Endodermal cell (in vitro differentiated cells): ENCODE measurements at regions not wholly inside any gene's neighbourhood (a gene's known extent, or its start where the extent isn't known, plus 50 kb on each side); places are given as distances from the start of the nearest gene placed in this dataset.

Source experiments
- DNase-seq: peaks from one replicate; pipeline ENCODE4 v3.0.0-alpha.2; 2017
- H3K27ac ChIP-seq: 2 replicates; pipeline ENCODE4 v1.5.1; 2013; ENCODE audit warnings: mild to moderate bottlenecking, low read depth, low read length, moderate library complexity
- H3K27me3 ChIP-seq: 2 replicates; pipeline ENCODE4 v1.6.1; 2013; ENCODE audit warnings: mild to moderate bottlenecking, low read length, moderate library complexity; ENCODE audit not compliant: insufficient read depth, control insufficient read depth, poor library complexity, severe bottlenecking
- H3K36me3 ChIP-seq: 2 replicates; pipeline ENCODE4 v1.7.0; 2013; ENCODE audit warnings: mild to moderate bottlenecking, low read length, moderate library complexity; ENCODE audit not compliant: control insufficient read depth, insufficient read depth
- H3K4me1 ChIP-seq: one replicate; pipeline ENCODE4 v1.7.0; 2013; ENCODE audit warnings: low read length; ENCODE audit not compliant: control insufficient read depth, insufficient read depth
- H3K4me3 ChIP-seq: 2 replicates; pipeline ENCODE4 v1.5.1; 2013; ENCODE audit warnings: mild to moderate bottlenecking, low read length, moderate library complexity
- H3K9ac ChIP-seq: 2 replicates; pipeline ENCODE4 v1.6.1; 2013; ENCODE audit warnings: mild to moderate bottlenecking, low read length, moderate library complexity; ENCODE audit not compliant: poor library complexity, severe bottlenecking; ENCODE audit errors: extremely low read depth
- H3K9me3 ChIP-seq: 2 replicates; pipeline ENCODE4 v1.6.1; 2013; ENCODE audit warnings: mild to moderate bottlenecking, low read length, moderate library complexity; ENCODE audit not compliant: control insufficient read depth
- H3K27ac Mint-ChIP-seq: 2 replicates; pipeline ENCODE4 v1.8.0; 2020; ENCODE audit warnings: mixed read lengths
- H3K27me3 Mint-ChIP-seq: 2 replicates; pipeline ENCODE4 v1.8.0; 2021; ENCODE audit warnings: mild to moderate bottlenecking, mixed read lengths; ENCODE audit not compliant: insufficient read depth
- H3K36me3 Mint-ChIP-seq: 2 replicates; pipeline ENCODE4 v1.8.0; 2020; ENCODE audit warnings: low read depth, mixed read lengths
- H3K4me1 Mint-ChIP-seq: 2 replicates; pipeline ENCODE4 v1.8.0; 2020; ENCODE audit warnings: mixed read lengths
- H3K4me3 Mint-ChIP-seq: 2 replicates; pipeline ENCODE4 v1.8.0; 2020; ENCODE audit warnings: mild to moderate bottlenecking, moderate library complexity, mixed read lengths
- H3K9me3 Mint-ChIP-seq: 2 replicates; pipeline ENCODE4 v1.8.0; 2020; ENCODE audit warnings: mild to moderate bottlenecking, mixed read lengths
- CTCF ChIP-seq: fragments of 200-600 bp; sonication (generic); conservative IDR thresholded peaks from 2 replicates; pipeline ENCODE4 v1.5.0; 2021; ENCODE audit warnings: antibody characterized with exemption, mild to moderate bottlenecking
- WGBS, 2 experiments: methylation state at CpG; one replicate each; pipeline versions ENCODE4 v1.1.5 to v1.1.7; 2013; ENCODE audit warnings: missing lambda C conversion rate in 2 of 2, mixed read lengths in 1 of 2; ENCODE audit not compliant: insufficient coverage in 1 of 2, insufficient read length in 1 of 2; 5-methylcytosine and 5-hydroxymethylcytosine counted together

DNA sequence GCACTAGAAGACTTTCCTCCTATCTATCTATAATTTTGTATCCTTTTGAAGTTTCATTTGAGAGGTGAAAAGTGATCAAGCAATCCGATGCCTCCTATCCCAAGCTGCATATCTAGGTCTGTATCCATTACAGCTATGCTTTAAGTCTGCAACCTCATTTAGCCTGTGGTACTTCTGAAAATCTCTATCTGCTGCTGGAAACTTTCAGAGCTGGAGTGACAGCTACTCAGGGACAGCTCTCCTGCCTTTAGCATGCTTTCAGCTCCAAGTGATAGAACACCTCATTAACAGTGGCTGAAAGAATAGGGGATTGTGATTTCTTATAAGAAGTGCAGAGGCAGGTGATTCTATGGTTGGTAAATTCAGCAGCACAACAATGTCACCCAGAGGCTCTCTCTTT, 1153.5 kb downstream of the AACS start:
- Histone ChIP-seq H3K27me3 (no peaks in the 10 kb centered on the region), H3K4me3 (no peak overlapping the region), H3K9me3 (no peaks in the 10 kb centered on the region), H3K9ac (no peak overlapping the region), H3K4me1 (peaks cover 3% of the 10 kb centered on the region), H3K27ac (no peak overlapping the region), H3K36me3 (no peaks in the 10 kb centered on the region)
- no peak for TF ChIP-seq CTCF
- no peak overlapping the region for H3K27ac Mint-ChIP-seq
- no peaks in the 10 kb centered on the region for H3K36me3 Mint-ChIP-seq
- peaks cover 19% of the 10 kb centered on the region for H3K4me1 Mint-ChIP-seq
- no peak for DNase-seq
- no peak overlapping the region for H3K4me3 Mint-ChIP-seq
- H3K9me3 Mint-ChIP-seq: no peaks in the 10 kb centered on the region
- WGBS, 2 experiments: 93 to 100% methylated on average over 1 of the region's 1 CpG
- H3K27me3 Mint-ChIP-seq: no peaks in the 10 kb centered on the region

DNA sequence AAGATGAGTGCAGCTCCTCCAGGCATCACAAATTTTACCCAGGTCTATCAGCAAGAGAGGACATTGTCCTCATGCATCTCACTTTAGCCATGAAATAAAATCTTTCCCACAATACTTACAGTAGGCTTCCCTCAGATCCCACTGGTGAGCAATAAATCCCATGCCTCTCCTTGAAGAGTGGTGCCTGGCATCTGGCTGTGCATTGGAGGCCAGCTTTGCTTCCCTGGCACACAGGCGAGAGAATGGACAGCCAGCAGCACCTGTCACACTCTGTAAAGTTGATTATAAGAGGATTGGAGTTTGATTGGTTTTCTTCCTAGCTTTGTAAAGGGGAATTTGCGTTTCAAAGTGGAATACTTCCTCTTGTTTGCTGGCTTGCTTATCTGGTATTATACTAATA, 1153.9 kb downstream of the AACS start:
- no peak overlapping the region for H3K9ac ChIP-seq
- Mint-ChIP-seq H3K27me3 (no peaks in the 10 kb centered on the region), H3K4me1 (peaks cover 16% of the 10 kb centered on the region), H3K9me3 (no peaks in the 10 kb centered on the region), H3K27ac (no peak overlapping the region), H3K4me3 (no peak overlapping the region), H3K36me3 (no peaks in the 10 kb centered on the region)
- H3K4me1 ChIP-seq: peaks cover 3% of the 10 kb centered on the region
- no peaks in the 10 kb centered on the region for H3K36me3 ChIP-seq
- no peak for TF ChIP-seq CTCF
- no peak overlapping the region for H3K27ac ChIP-seq
- H3K9me3 ChIP-seq: no peaks in the 10 kb centered on the region
- no peaks in the 10 kb centered on the region for H3K27me3 ChIP-seq
- 95% methylated on average over 1 of the region's 2 CpGs; no CpG with 5 or more reads in 1 of the 2 experiments for WGBS, 2 experiments
- no peak overlapping the region for H3K4me3 ChIP-seq
- no peak for DNase-seq

GRCh38 chr12:126219654-126220279, 1154.5 kb downstream of the AACS start:
- H3K36me3 Mint-ChIP-seq: no peaks in the 10 kb centered on the region
- DNase-seq: no peak
- no peak overlapping the region for H3K27ac Mint-ChIP-seq
- no peak overlapping the region for H3K27ac ChIP-seq
- H3K27me3 Mint-ChIP-seq: no peaks in the 10 kb centered on the region
- no peaks in the 10 kb centered on the region for H3K9me3 Mint-ChIP-seq
- H3K4me1 Mint-ChIP-seq: peaks cover 10% of the 10 kb centered on the region
- no peaks in the 10 kb centered on the region for H3K36me3 ChIP-seq
- no peak overlapping the region for H3K4me3 Mint-ChIP-seq
- no peak overlapping the region for H3K9ac ChIP-seq
- H3K9me3 ChIP-seq: no peaks in the 10 kb centered on the region
- H3K4me3 ChIP-seq: no peak overlapping the region
- TF ChIP-seq CTCF: no peak
- no peaks in the 10 kb centered on the region for H3K27me3 ChIP-seq
- WGBS, 2 experiments: 83 to 92% methylated on average over 1 to 6 of the region's 6 CpGs
- peaks cover 3% of the 10 kb centered on the region for H3K4me1 ChIP-seq
